ENCODE measurements at regions not wholly inside any gene's neighbourhood (a gene's known extent, or its start where the extent isn't known, plus 50 kb on each side); places are given as distances from the start of the nearest gene placed in this dataset.

- ChIA-PET POLR2A (interaction anchor here (1.1 to 1.7 kb wide), 2 partner anchors 11 to 14 kb away, joined by 4 to 5 read pairs; no protein-coding TSS in a partner anchor), CTCF (ENCODE audit: unreplicated experiment) (no interaction called here)
- no peak overlapping the region for H2AFZ ChIP-seq (ENCODE audit: low read length)
These were observed 120.8 kb upstream of the CDCA7L start for GRCh38 chr7:22066522-22066921.

GRCh38 chr7:22064816-22065215 lies 119.1 kb upstream of the CDCA7L start:
- CTCF ChIA-PET (ENCODE audit: unreplicated experiment): no interaction called here
- no peaks in the 10 kb centered on the region for H3K4me1 ChIP-seq (ENCODE audit: insufficient read depth, low read length, poor library complexity, severe bottlenecking)
- no peaks in the 10 kb centered on the region for H3K9me2 ChIP-seq (ENCODE audit: insufficient read depth, low read length)

More at GRCh38 chr7:22066522-22066921, 120.8 kb upstream of the CDCA7L start:
- no peaks in the 10 kb centered on the region for H3K79me2 ChIP-seq (ENCODE audit: insufficient read depth, low read depth, low read length)
- no peaks in the 10 kb centered on the region for H3K36me3 ChIP-seq (ENCODE audit: insufficient read depth, low read length)
- no peak overlapping the region for H3K27ac ChIP-seq (ENCODE audit: low read depth, low read length, poor library complexity, severe bottlenecking)
- no peaks in the 10 kb centered on the region for H3K4me1 ChIP-seq (ENCODE audit: insufficient read depth, low read length, poor library complexity, severe bottlenecking)
- no peaks in the 10 kb centered on the region for H3K9me3 ChIP-seq (ENCODE audit: low read length)
- TF ChIP-seq, protein P1, sequence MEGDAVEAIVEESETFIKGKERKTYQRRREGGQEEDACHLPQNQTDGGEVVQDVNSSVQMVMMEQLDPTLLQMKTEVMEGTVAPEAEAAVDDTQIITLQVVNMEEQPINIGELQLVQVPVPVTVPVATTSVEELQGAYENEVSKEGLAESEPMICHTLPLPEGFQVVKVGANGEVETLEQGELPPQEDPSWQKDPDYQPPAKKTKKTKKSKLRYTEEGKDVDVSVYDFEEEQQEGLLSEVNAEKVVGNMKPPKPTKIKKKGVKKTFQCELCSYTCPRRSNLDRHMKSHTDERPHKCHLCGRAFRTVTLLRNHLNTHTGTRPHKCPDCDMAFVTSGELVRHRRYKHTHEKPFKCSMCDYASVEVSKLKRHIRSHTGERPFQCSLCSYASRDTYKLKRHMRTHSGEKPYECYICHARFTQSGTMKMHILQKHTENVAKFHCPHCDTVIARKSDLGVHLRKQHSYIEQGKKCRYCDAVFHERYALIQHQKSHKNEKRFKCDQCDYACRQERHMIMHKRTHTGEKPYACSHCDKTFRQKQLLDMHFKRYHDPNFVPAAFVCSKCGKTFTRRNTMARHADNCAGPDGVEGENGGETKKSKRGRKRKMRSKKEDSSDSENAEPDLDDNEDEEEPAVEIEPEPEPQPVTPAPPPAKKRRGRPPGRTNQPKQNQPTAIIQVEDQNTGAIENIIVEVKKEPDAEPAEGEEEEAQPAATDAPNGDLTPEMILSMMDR (conservative IDR thresholded peaks at IDR 0.05; ENCODE audit: low read length): no peak
- TF ChIP-seq EZH2phosphoT487 (IDR thresholded peaks at IDR 0.05; ENCODE audit: borderline replicate concordance, low read depth, low read length): no peak
- BruUV-seq (replicated peaks): no TSS peak
- no peaks in the 10 kb centered on the region for H4K20me1 ChIP-seq (ENCODE audit: insufficient read depth, low read length)
- H3K4me3 ChIP-seq (ENCODE audit: low read depth, low read length, poor library complexity, severe bottlenecking): no peak overlapping the region
- no peak overlapping the region for H3K4me2 ChIP-seq (ENCODE audit: low read length)
- intact Hi-C loops (cut with micrococcal nuclease; ENCODE audit: unreplicated experiment): no loop called here
- no peak for DNase-seq (ENCODE audit: low spot score)
- H3K9me2 ChIP-seq (ENCODE audit: insufficient read depth, low read length): no peaks in the 10 kb centered on the region

DNA sequence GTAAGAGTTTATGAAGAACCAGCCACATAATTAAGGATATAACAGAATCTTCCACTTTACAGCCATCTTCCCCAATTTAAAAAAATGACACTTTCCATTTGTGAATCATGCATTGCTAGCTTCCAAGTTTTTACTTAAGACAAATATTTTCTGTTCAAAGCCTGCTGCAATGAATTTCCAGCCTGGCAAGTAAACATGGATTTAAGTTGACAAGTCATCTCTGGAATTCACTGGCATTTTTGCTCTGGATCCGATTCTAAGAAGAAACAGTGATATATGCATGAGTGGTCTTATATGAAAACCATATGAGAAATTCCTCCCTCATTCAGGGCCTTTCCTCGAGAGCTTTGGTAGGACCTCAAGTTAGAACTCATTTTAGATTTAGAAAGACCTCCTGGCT lies 116.1 kb upstream of the CDCA7L start:
- DNase-seq (ENCODE audit: low spot score): no peak
- Histone ChIP-seq H4K20me1 (ENCODE audit: insufficient read depth, low read length) (no peaks in the 10 kb centered on the region), H3K79me2 (ENCODE audit: insufficient read depth, low read depth, low read length) (no peaks in the 10 kb centered on the region), H3K36me3 (ENCODE audit: insufficient read depth, low read length) (no peaks in the 10 kb centered on the region), H3K4me2 (ENCODE audit: low read length) (no peak overlapping the region), H3K27ac (ENCODE audit: low read depth, low read length, poor library complexity, severe bottlenecking) (no peak overlapping the region), H3K9me3 (ENCODE audit: low read length) (no peaks in the 10 kb centered on the region), H3K4me1 (ENCODE audit: insufficient read depth, low read length, poor library complexity, severe bottlenecking) (no peaks in the 10 kb centered on the region), H3K9me2 (ENCODE audit: insufficient read depth, low read length) (no peaks in the 10 kb centered on the region), H2AFZ (ENCODE audit: low read length) (no peak overlapping the region), H3K4me3 (ENCODE audit: low read depth, low read length, poor library complexity, severe bottlenecking) (no peak overlapping the region)
- TF ChIP-seq, protein P1 (conservative IDR thresholded peaks at IDR 0.05; ENCODE audit: low read length): no peak
- TF ChIP-seq EZH2phosphoT487 (IDR thresholded peaks at IDR 0.05; ENCODE audit: borderline replicate concordance, low read depth, low read length): no peak
- BruUV-seq (replicated peaks): no TSS peak
- intact Hi-C loops (cut with micrococcal nuclease; ENCODE audit: unreplicated experiment): no loop called here
- ChIA-PET CTCF (ENCODE audit: unreplicated experiment) (no interaction called here), POLR2A (interaction anchor here (1.2 kb wide), 1 partner anchor 30 kb away, joined by 3 read pairs; no protein-coding TSS in a partner anchor)

More at GRCh38 chr7:22064816-22065215, 119.1 kb upstream of the CDCA7L start:
- H3K36me3 ChIP-seq (ENCODE audit: insufficient read depth, low read length): no peaks in the 10 kb centered on the region
- BruUV-seq (replicated peaks): no TSS peak
- H3K9me3 ChIP-seq (ENCODE audit: low read length): no peaks in the 10 kb centered on the region
- H4K20me1 ChIP-seq (ENCODE audit: insufficient read depth, low read length): no peaks in the 10 kb centered on the region
- H3K4me2 ChIP-seq (ENCODE audit: low read length): no peak overlapping the region
- H3K4me3 ChIP-seq (ENCODE audit: low read depth, low read length, poor library complexity, severe bottlenecking): no peak overlapping the region
- DNase-seq (ENCODE audit: low spot score): no peak
- intact Hi-C loops (cut with micrococcal nuclease; ENCODE audit: unreplicated experiment): no loop called here
- H3K79me2 ChIP-seq (ENCODE audit: insufficient read depth, low read depth, low read length): no peaks in the 10 kb centered on the region
- TF ChIP-seq EZH2phosphoT487 (IDR thresholded peaks at IDR 0.05; ENCODE audit: borderline replicate concordance, low read depth, low read length): no peak
- TF ChIP-seq, protein P1 (conservative IDR thresholded peaks at IDR 0.05; ENCODE audit: low read length): no peak
- no peak overlapping the region for H2AFZ ChIP-seq (ENCODE audit: low read length)
- POLR2A ChIA-PET: no interaction called here
- H3K27ac ChIP-seq (ENCODE audit: low read depth, low read length, poor library complexity, severe bottlenecking): no peak overlapping the region
